Fibroblast of the conjunctiva (primary cell): ENCODE measurements at regions not wholly inside any gene's neighbourhood (a gene's known extent, or its start where the extent isn't known, plus 50 kb on each side); places are given as distances from the start of the nearest gene placed in this dataset.
A peak's percentile ranks its signal among the peaks of the same experiment; 100 is the strongest.

ENCODE experiments used
- DNase-seq: peaks from one replicate; pipeline ENCODE4 v3.0.0-alpha.2; 2010; ENCODE audit warnings: low read depth

DNA sequence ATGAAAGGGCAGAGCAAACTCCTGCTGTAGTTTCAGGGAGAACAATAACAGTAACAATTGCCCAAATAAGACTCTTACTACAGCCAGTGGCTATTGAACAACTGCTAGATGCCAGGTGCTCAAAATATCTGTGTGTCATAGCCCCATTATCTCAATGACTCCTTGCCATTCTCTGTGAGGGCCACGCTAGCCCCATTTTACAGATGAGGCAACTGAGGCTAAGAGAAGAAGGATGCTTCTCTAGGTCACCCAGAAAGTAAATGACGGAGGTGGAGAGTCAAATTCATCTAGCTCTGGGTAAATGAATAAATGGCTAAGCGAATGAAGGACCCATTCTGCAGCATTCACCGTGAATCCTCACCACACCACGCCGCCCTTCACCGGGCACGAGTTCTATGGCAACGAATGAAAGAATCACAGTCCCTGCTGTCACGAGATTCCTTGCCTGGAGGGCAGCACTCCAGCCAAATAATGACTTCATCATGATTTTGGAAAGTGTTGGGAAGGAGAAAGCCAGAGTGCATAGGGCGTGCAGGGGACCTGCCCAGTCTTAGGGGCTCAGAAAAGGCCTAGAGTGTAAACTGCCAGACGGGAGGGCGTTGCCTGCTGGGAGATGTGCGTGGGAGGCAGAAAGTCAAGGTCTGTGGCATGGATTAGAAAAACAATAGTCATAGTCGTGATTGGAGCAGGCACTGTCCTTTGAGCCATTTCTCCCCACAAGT, 147.2 kb downstream of the C9orf50 start:
- DNase-seq: no peak

DNA sequence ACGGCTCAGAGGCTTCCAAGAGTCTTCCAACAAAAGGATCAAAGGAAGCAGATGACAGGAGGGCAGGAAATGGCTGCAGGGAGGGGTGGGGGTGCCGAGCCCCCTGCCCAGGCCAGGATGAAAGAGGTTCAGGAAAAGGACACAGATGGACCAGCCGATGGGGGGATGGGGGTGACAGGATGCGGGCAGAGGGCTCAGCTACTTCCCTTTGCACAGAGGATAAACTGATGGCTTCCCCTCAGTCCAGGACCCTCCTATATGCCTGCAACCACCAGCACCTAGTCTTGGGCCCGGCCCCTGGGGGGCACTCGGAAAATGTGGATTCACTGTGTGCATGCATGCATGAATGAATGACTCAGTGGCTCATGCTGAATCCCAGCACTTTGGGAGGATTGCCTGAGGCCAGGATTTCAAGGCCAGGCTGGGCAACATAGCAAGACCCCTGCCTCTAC, 148.2 kb downstream of the C9orf50 start:
- no peak for DNase-seq

DNA sequence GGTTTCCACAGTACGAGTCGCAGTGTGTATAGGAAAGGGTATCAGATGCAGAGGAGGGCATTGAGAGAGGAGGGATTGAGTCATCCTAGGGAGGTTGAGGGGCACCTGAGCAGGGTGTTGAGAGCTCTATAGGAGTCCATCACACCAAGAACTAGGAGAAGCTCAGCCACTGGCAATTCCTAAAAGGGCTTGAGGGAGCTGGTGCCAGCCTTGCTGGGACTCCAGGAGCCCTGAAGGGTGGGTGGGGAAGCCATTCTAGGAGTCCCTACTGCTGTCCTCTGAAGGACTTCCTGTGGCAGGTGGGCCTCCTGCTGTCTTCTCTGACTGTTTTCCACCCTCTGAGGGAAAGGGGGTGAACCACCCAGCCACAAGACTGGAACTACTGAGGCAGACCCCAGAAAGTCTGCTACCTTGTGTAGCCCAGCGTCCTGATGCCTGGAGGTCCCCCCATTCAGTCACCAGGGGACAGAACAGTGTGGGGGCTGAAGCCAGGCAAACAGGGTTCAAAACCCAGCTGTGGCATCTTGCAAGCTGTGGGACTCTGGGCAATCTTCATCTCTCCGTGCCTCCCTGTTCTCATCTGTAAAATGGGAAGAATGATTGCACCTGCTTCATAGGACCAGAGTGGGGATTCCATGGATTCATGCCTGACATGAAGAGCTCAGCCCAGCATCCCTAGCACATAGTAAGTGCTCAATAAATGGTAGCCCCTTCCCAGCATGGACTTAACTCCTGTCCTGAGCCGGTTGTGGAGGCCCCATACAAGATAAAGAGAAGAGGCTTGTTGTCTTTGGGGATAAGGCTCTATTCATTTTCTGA, 149.5 kb downstream of the C9orf50 start:
- no peak for DNase-seq

DNA sequence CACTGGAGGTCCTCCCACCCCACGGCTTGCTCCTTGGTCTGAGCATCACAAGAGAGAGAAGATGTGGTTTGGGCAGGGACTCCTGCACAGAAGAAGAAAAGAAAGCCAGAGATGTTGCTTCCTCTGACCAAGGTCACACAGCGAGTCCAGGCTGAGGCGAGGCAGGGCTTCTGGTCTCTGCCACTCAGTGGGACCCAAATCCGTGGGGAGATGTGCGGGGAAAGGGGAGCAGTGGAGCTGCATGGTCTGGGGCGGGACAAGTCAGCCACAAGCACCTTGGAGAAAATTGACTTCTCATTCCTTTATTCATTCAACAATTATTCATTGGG, 150.9 kb downstream of the C9orf50 start:
- no peak for DNase-seq

GRCh38 chr9:129469188-129469987, 151.5 kb downstream of the C9orf50 start:
- no peak for DNase-seq

DNA sequence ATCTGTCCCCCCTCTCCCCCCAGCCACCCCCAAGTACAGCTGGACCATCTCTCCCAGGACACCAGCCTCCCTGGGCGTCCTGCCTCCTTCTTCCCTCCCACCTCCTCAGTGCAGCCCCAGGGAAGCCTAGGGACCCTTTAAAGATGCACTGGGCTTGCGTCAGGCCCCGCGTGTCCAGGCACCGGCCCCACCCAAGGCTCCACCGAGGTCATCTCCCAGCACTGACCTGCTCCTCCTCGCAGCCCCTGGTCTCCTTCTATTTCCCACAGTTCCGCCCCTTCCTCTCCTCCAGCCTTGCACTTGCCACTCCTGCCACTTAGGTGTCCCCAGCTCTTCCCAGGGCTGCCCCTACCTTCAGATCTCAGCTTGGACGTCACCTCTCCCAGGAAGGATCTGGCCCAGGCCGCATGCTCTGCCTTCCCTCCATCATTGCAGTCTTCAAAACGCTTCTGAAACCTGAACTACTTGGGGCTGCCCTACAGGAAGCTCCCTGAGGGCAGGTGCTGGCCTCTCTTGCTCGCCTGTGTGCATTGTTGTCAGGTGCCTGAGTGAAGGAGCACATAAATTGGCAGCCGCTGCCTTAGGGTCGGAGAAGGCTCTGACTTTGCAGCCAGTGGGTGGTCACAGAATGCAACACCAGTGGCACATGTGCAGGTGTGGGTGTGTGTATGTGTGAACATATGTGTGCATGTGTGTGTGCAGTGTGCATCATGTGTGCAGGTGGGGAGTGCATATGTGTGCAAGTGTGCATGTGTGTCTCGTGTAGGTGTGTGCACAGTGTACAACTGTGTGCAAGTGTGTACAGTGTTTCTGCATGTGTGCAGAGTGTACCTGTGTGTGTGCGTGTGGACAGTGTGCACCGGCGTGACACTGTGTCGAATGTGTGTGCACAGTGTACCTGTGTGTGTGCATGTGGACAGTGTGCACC, 152.9 kb downstream of the C9orf50 start:
- no peak for DNase-seq

DNA sequence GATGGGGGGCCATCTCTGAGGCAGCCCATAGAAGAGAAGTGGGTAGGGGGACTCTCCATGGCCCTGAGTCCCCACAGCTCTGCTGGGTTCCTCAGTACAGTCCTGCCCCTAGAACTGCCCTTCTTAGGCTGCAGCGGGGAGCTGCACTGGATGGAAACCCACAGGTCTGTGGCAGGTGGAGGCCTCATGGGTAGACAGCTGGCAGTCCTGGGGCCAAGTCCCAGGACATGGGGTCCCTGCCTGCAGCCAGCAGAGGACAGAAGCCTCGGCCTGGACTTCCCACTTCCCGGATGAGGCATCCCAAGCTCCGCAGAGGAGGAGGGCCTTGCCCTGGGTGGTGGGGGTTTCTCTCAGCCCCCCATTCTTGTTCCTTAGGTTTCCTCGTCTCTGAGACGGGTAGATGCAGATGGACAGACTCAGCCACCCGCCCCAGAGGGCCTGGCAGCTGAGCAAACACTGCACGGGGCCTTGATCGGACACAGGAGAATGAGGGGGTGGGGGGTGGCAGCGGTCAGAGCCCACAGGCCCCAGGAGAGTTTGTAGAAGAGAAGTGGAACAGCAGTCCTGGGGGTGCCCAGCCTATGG, 153.8 kb downstream of the C9orf50 start:
- DNase-seq: no peak

DNA sequence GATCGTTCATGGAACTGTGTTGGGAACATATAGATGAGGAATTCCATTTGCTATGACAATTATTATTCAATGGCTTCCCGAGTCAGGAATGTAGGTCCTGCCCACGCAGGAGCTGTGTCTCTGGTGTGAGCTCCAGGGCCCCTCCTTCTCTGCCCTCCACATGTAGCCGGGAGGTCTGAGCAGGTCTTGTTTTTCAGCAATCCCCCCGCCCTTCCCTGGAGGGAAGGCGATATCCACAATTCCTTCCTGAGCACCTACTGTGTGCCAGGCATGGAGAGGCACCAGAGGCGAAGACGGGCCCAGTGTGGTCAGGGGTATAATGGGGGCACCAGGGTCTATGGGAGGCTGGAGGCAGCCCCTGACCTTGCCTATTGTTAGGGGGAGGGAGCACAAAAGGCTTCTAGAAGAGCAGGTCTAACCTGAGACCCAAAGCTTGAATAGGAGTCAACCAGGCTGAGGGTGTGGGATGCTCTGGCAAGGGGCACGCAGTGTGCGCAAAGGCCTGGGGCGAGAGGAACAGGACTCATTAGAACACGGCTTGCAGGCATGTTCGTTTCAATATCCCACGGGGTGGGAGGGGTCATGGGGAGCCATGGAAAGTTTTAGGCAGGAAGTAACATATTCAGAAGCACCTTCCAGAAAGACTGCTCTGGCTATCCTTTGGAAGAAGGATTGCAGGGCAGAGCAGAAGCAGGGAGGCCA, 154.9 kb downstream of the C9orf50 start:
- DNase-seq: no peak

DNA sequence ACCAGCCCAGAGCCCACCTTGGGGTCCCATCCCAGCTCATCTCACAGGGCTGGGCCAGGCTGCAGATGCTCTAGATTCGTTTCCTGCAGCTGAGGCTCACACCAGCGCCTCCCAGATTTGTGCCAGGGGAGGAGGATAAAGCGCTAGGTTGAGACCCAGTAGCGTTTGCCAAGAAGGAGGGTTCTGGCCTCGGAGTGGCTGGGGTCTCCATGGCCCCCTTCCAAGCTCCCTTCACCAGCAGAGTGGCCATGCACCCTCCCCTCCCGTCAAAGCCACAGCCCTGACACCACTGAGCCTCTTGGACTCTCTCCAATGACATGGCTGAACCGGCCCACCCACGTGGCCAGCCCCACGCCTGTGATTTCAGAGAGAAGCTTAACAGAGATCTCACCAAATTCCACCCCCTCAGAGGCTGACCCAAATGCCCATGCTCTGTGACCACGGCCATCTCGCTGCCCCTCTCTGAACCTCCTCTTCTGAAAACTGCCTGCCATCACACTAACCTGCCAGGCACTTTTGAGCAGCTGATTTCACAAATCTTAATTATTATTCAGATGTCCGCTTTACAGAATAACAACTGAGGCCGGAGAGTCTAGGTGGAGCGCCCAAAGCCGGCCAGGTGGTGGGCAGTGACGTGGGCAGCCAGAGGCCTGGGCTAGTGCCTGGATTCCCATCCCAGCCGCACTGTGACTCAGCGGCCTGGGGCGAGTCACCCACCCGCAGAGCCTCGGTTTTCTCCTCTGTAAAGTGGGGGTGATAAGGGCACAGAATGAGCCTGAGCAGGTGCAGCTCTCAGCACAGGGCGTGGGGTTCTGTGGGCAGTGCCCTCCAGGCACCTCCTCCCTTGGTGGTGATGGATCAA, 155.7 kb downstream of the C9orf50 start:
- no peak for DNase-seq

DNA sequence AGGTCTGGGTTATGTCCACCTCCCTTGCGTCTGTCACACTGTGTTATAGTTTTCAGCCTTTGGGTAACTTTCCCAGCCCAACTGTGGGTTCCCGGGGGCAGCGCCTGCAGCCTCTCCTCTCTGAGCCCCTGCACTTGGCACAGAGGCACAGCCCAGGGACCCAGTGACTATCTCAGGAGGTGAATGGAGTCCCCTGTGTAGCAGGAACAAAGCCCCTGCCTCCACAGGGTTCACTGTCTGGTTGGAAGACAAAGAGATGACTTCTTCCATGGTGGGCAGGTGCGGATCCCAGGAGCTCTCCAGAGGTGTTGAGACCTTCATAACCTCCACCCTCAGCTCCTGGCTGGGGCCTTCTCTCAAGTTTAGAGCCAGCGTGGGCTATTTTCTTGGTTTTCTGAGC, 156.9 kb downstream of the C9orf50 start:
- DNase-seq: no peak

- DNase-seq: no peak
Observed at GRCh38 chr9:129463477-129463876, 157.4 kb downstream of the C9orf50 start.

DNA sequence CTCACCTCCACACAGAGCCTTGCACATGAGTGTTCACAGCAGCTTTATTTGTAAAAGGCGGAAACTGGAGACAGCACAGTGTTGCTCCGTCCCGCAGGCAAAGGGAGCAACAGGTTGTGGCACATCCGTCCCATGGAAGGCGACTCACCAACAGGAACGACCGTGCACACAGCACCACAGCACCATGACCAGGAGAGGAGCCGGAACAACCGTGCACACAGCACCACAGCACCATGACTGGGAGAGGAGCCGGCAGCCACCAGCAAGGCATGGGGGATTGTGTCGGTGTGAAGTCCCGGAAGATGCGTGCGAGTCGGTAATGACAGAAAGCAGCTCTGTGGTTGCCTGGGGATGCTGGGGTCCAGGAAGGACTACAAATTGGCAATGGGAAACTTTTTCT, 158.5 kb downstream of the C9orf50 start:
- DNase-seq: no peak

DNA sequence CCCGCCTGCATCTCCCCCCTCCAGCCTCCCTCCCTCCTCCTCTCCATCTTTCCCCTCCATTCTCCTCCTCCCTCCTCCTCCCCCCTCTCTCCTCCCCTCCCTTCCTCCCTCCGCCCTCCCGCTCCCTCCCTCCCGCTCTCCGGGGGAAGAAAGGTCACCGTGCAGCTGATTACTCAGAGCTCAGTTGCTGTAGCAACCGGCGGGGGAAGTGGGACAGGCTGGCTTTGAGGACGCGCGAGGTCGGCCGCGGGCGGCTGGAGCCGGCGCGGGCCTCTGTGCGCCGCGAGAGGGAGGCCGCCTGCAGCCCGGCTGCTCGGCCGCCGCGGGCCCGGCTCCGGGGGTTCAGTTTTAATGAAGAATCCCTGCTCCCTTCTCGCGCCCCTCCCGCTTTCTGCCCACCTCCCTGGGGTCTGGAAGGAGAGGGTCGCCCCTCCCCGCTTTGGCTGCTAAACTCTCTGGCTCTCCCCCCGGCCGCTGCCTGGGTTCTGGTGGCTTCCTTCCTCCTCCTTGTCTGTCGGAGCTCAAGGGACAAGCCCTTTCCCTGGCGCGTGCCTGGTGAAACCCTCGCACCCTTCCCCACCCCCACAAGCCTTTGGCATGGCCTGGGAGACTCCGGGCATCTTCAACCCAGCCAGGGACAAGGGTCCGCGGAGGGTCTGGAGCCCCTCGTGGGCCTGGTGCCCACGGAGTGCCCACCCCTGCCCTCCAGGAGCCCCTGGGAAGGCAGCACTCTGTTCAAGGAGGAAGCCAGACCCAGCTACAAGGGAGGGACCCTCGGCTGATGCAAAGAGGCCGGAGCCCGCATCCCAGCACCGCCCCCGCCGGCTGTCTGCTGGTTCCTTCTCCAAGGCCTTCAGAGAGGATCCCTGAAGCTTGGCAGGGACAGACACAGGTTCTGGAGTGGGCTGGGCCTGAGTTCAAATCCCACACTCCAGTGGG, 160.3 kb downstream of the C9orf50 start:
- DNase-seq: peak; percentile 97

GRCh38 chr9:129459547-129460322, 161.2 kb downstream of the C9orf50 start:
- no peak for DNase-seq

DNA sequence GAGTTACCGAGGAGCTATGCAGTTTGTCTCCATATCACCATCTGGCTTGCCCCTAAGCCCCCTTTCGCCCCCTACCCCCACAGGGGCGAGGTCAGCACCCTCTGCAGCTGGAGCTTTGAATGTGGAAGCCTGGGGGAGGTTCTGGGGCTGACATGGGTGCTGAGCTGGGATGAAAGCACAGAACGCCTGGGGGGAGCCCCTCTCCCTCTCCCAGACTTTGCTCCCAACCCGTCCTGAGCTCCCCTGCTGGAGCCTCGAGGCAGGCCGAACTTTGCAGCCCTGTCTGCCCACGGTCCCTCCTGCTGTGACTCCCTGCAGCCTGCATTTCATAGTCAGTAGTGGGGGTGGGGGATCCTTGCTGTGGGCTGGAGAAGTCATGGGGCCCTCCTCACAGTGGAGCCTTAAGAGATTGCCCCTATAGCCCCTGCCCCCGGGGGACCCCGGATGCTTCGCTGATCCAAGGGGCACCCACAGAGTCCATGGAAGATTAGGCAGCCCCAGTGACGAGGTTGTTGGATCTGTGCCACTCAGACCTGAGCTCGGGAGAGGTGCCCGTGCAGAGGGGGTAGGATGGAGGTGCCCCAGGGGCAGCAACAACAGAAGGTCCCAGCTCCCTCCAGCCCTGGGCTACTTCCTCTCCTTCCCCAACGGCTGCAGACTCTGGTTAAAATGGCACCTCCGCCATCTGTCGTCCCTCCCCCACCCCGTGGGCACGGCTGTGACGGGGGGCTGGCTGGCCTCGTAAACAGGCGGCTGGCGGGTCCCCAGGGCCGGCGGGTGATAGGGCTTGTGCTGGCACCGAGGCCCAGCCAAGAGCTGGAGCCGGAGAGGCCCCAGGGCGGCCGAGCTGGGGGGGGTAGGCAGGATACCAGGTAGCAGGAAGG, 162.0 kb downstream of the C9orf50 start:
- DNase-seq: no peak

DNA sequence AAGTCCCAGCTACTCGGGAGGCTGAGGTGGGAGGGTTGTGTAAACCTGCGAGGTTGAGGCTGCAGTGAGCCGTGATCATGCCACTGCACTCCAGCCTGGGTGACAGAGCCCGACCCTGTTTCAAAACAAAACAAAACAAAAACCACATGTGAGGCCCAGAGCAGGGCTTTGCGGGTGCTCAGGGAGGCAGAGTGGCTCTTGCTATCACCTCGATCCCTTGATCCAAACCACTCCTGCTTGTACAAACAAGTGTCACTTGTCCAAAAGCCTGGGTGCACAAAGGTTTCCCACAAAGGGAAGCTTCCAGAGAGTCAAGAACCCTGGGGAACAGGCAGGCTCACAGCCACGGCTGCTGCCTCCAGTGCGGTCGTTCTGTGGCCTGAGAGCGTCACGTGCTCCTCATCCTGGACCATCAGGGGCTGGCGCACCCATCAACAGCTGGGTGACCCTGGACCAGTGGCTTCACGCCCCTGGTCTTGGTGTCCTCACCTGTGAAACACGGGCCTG, 162.7 kb downstream of the C9orf50 start:
- no peak for DNase-seq
